AG10803 (cell line): ENCODE measurements at regions not wholly inside any gene's neighbourhood (a gene's known extent, or its start where the extent isn't known, plus 50 kb on each side); places are given as distances from the start of the nearest gene placed in this dataset.

Source experiments
- DNase-seq: peaks from one replicate; pipeline ENCODE4 v3.0.0; 2010; ENCODE audit warnings: low read depth
- H3K4me3 ChIP-seq: 2 replicates; pipeline ENCODE4 v1.5.1; 2011; ENCODE audit warnings: mild to moderate bottlenecking, low read length, control low read depth
- CTCF ChIP-seq: conservative IDR thresholded peaks from 2 replicates; pipeline ENCODE4 v1.5.1; 2011; ENCODE audit warnings: mild to moderate bottlenecking, low read length, control low read depth, inconsistent platforms

GRCh38 chr9:13555989-13556500, 276.6 kb upstream of the MPDZ start:
- no peak overlapping the region for H3K4me3 ChIP-seq
- no peak for TF ChIP-seq CTCF
- no peak for DNase-seq

GRCh38 chr9:13555516-13555915, 276.0 kb upstream of the MPDZ start:
- no peak for DNase-seq
- TF ChIP-seq CTCF: no peak
- H3K4me3 ChIP-seq: no peak overlapping the region

DNA sequence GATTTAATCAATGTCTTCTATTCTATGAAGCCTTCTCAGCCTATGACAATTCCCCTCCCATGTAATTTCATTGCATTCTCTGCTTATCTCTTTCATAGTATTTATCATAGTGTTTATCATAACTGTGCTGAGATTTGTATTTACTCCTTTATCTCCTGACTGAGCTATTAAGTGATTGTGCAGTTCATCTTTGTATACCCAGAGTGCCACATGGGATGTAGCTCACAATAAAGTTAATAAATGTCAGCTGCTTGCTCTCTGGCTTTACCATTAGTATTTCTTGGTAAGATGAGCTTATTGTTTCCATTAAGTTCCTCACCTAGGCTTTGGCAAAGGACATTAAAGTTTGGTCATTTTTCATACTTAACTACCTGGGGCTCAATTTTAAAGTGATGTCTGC, 275.1 kb upstream of the MPDZ start:
- no peak overlapping the region for H3K4me3 ChIP-seq
- no peak for DNase-seq
- no peak for TF ChIP-seq CTCF

- no peak for DNase-seq
- H3K4me3 ChIP-seq: no peak overlapping the region
- no peak for TF ChIP-seq CTCF
Observed at GRCh38 chr9:13552606-13553215, 273.2 kb upstream of the MPDZ start.

DNA sequence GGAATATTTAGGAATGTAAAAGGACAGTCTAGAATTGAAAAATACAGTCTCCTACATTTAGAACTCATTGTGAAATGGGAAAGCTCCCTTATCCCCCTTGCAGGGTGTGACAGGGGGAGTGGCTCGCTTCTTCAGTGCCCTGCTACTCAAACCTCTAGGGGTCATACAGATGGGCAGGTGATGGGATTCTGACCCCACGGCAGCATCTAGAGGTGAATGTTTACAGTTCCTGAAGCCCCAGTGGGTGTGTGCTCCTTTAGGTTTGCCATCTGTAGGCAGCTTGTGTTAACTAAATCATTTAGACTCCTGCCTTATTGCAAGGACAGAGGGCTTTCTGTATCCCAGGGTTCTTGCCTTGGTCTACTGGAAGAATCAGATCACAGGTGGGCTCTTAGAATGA, 271.0 kb upstream of the MPDZ start:
- H3K4me3 ChIP-seq: no peak overlapping the region
- TF ChIP-seq CTCF: no peak
- no peak for DNase-seq

GRCh38 chr9:13548535-13548934, 269.0 kb upstream of the MPDZ start:
- TF ChIP-seq CTCF: no peak
- H3K4me3 ChIP-seq: no peak overlapping the region
- DNase-seq: no peak

DNA sequence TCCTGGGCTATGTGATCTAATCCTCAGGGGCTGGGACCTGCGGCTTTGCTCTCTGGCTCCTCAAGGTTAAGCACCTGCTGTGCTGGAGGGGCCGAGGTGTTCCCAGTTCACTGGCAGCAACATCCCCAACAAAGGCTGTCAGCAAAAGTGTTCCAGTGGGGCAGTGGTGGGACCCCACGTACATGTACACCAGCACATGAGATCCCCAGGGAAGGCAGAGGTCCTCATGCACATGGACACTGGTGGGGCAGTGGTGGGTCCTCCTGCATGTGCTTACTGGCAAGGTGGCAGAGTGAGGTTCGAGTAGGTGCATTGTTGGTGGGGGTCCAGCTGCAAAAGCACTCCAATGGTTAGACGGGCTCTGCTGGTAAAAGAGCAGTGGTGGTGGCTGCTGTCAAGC, 255.6 kb upstream of the MPDZ start:
- H3K4me3 ChIP-seq: no peak overlapping the region
- no peak for DNase-seq
- no peak for TF ChIP-seq CTCF
